SW 1271 (cell line): ENCODE measurements at regions not wholly inside any gene's neighbourhood (a gene's known extent, or its start where the extent isn't known, plus 50 kb on each side); places are given as distances from the start of the nearest gene placed in this dataset.

Experiments used
- DNase-seq, 2 experiments: peaks; one replicate each; lab custom pipeline; 2025; lab: John Stamatoyannopoulos, UW

GRCh38 chrX:95585321-95585720 is 1099.3 kb upstream of the DIAPH2 start:
- no peak for DNase-seq

DNA sequence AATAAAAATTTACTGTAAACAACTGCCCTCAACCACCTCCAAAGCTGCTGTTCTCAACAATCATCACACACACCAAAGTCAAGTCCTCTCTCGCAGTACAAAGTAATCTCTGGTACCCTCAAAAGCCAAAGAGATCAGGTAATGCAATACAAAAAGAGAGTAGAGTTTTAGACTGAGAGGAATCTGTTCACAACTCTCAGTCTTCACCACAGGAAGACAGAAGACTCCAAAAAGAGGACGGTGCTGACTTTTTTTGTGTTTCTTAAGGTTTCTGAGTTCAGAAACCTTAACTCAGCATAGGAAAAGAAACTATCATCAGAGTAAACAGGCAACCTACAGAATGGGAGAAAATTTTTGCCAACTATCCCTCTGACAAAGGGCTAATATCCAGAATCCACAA is 1072.3 kb upstream of the DIAPH2 start:
- DNase-seq: no peak

DNA sequence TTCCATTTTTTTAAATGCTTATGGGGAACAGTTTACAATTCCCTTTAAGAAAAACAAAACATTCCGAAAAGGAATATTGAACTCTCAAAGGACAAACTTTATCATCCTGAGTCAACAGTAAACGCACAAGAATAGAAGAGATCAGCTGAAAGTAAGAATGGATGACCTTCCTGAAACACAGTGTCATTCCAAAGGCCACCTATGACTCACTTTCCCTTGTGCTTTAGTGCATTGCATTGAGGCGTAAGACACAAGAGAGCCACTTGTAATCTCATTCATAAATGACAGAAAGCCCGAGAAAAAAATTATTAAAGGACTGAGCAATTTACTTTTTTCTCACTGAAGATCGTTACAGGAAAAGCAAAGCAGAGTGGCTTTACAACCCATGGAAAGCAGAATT is 1062.4 kb upstream of the DIAPH2 start:
- DNase-seq: no peak

GRCh38 chrX:95626748-95627147 is 1057.9 kb upstream of the DIAPH2 start:
- DNase-seq: no peak

DNA sequence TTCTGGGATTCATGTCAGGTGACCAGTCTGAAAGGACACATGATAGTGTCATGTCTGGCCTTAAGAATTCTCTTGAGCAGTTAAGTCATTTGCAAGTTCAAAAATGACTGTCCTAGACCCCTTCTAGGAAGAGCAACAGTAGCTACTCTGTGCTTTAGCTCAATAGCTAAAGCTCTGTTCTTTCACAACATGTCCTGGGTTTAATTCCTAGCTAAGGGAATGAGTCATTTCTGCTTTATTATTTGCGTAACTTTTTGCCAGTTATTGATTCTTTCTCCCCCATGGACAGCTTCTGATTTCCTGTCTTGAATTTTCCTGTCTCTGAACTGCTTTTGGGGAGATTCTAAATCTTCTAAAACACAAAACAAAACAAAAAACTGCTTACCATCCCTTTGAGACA is 1055.8 kb upstream of the DIAPH2 start:
- DNase-seq: no peak

DNA sequence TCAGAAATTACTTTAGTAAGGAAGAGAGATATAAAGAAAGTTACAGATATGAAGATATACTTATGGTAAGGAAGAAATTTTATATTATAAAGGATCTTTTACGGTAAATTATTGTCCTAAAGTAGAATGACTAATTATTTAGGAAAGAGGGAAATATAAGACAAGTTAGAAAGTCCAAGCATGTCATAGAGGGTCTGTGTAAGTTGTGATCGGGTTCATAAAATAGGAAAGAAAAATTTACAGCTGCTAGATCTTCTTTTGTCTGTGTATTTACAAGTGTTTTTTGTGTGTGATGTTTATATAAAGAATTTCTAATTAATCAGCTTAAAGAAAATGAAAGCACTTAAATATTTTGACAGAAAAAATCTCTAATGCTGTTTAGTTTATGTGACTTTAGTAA is 1054.9 kb upstream of the DIAPH2 start:
- DNase-seq: no peak

DNA sequence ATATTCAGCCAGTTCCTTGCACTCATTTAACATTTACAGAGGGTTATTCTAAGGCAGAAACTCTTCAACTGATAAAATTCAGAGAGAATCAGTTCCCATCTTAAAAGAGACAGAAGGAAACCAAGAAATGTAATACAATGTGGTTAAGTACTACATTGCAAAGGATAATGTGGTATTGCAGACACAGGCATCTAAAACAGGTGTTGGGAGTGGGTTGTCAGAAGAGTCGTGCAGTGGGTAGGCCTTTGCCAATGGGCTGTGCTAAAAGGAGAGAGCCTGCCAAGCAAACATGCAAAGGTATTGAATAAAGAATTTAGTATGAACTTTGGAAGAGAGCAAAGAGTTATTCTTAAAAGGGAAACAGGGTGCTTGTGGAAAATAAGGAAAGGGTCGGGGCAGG is 1044.4 kb upstream of the DIAPH2 start:
- DNase-seq: no peak

DNA sequence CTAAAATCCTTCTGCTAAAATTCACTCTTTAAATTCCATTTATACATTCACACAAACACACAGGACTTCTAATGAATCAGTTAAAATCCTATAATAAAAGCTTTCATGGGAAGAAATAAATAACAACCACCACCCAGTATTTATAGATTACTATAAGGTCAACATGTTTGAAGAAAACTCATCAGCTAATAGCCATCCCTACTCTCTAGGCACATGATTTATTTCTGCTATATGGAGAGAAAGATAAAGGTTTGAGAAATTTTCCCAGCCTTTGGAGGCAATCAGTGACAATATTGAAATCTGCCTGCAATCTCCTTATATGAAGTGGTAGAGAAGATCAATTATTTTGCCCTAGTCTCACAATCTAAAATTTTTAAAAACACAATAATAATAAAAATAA is 1038.9 kb upstream of the DIAPH2 start:
- no peak for DNase-seq

DNA sequence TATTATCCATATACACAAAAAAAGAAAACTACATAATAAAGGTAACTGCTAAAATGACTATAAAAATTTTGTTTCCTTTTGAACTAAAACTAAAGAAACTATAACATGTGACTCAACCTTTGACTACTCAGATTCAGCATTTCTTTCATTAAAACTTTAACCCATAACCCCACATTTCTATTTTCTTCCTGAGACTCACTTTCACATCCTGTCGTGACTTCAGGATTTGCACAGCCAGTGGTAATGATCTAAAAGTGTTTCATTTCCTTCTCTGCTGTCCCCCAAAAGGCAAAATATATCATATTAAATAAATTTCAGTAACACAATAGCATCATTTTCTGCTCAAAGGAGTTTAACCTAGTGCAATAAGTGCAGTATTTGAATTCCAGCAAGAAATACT is 1022.4 kb upstream of the DIAPH2 start:
- no peak for DNase-seq

GRCh38 chrX:95666056-95666455 is 1018.6 kb upstream of the DIAPH2 start:
- no peak for DNase-seq

DNA sequence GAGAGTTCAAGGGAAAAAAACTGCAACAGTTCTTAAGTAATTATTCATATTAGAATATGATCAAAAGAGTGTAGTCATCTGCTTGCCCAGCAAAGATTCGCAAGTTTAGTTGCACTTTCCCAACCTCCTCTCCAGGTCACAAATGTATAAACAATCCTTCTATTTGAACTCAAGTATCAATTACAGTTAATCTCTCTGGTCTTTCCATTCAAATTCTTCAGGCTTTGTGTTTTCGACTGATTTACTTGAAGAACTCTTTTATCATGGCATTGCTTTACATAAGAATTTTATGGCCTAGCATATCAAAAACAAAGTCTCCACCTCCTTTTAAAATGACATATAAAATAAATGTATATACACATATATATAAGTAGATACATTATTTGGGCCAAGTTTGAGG is 1009.6 kb upstream of the DIAPH2 start:
- no peak for DNase-seq

GRCh38 chrX:95675794-95676193 is 1008.8 kb upstream of the DIAPH2 start:
- no peak for DNase-seq

- DNase-seq: no peak
Measured at GRCh38 chrX:95678679-95679078, 1006.0 kb upstream of the DIAPH2 start.

DNA sequence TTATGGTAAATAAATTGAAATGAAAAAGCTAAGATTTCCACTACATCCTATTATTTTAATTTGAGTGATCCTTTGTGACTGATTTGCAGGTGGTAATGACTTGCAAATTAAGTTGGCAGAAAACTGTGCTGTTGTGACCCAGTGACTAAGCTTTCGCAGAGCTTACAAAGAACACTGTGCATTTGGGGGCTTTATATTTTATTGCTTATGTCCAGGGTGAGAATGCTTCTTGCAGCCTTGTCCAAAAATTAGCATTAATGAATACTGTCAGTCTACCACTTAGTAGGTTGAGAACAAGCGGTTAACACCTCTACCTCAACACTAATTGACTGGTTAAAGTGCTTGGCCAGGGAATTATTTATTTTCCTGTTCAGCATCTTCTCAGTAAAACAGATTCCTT is 991.3 kb upstream of the DIAPH2 start:
- DNase-seq: no peak

DNA sequence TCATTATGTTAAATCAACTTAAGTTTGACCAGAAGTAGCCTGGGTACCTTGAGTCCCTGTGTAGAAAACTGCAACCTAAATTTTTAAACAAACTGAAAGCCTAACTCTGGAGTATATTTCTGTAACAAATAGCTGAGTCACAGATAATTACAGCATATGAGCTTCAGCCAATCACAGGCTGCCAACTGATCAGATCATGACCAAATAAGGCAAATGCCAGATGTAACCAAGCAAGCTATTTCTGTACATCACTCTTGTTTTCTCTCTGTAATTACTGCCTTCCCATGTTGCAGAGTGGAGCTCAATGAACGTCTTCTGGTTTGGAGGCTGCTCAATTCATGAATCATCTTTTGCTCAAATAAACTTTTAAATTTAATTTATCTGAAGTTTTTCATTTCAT is 980.9 kb upstream of the DIAPH2 start:
- DNase-seq: no peak

GRCh38 chrX:95716841-95717240 is 967.8 kb upstream of the DIAPH2 start:
- DNase-seq: no peak

DNA sequence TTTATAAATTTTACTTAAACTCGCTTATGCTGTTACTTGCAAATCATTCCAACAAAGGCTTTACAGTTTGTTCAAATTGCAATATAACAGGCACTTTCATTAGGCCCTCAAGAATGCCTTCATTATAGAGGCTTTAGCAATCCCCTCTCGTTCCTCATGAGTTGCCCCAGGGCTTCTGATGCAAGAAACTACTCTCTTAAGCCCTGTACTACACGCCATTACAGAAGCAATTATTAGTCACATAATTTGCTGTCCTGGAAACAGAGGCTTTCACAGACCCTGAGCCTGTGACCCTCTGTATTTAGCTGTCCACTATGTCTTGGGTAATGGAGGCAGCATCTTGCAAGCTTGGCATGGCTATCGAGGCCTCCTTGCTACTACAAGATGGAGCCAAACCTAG is 965.9 kb upstream of the DIAPH2 start:
- no peak for DNase-seq

GRCh38 chrX:95721011-95721410 is 963.6 kb upstream of the DIAPH2 start:
- DNase-seq: no peak

- DNase-seq: no peak
Measured at GRCh38 chrX:95728446-95728845, 956.2 kb upstream of the DIAPH2 start.

- no peak for DNase-seq
Measured at GRCh38 chrX:95729401-95729800, 955.2 kb upstream of the DIAPH2 start.

GRCh38 chrX:95733426-95733825 is 951.2 kb upstream of the DIAPH2 start:
- DNase-seq: no peak

DNA sequence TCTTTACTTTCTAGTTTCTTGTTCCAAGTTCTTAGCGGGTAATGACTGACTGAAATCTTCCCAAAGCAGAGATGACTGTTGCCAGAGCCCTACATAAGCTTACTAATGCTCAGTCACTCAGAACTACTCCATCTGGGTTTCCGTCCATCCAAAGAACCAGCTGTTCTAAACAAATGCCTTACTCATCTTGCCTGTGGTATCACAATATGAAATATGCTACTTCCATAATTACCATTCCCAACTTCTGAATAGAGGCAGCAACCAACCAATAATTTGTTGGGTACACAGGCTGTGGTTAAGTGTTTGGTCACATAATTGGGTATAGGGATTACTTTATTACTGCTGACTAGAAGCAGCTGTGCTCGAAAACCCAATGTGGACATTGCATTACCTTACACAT is 930.2 kb upstream of the DIAPH2 start:
- DNase-seq: no peak

GRCh38 chrX:95760356-95760755 is 924.3 kb upstream of the DIAPH2 start:
- no peak for DNase-seq

DNA sequence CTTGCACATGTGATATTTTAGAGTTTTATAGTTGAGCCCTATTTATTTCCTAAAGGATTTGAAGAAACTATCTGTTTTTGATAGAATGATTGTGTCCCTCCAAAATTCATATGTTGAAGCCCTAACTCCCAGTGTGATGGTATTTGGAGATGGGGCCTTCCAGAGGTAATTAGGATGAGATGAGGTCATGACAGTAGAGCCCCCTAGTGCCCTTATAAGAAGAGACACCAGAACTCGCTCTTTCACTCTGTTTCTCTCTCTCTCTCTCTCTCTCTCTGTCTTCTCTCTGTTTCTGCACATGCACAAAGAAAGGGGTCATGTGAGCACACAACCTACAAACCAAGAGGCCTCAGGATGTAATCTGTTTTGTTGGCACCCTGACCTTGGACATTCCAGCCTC is 921.9 kb upstream of the DIAPH2 start:
- DNase-seq: no peak

- no peak for DNase-seq
Measured at GRCh38 chrX:95764972-95765451, 919.6 kb upstream of the DIAPH2 start.
